H9 (cell line): ENCODE measurements at regions not wholly inside any gene's neighbourhood (a gene's known extent, or its start where the extent isn't known, plus 50 kb on each side); places are given as distances from the start of the nearest gene placed in this dataset.

Experiments used
- DNase-seq: peaks from one replicate; pipeline ENCODE4 v3.0.0-alpha.2; 2017
- H2AFZ ChIP-seq: one replicate; pipeline ENCODE4 v1.6.1; 2013; ENCODE audit warnings: mild to moderate bottlenecking, low read length, control low read depth, moderate library complexity
- H2AK5ac ChIP-seq: 2 replicates; pipeline ENCODE4 v1.6.1; 2013; ENCODE audit warnings: low read length, control low read depth, mixed read lengths; ENCODE audit not compliant: insufficient read length
- H2BK120ac ChIP-seq: one replicate; pipeline ENCODE4 v1.6.1; 2013; ENCODE audit warnings: low read depth, mild to moderate bottlenecking, low read length, control low read depth, inconsistent platforms; ENCODE audit not compliant: poor library complexity, severe bottlenecking
- H2BK12ac ChIP-seq: 2 replicates; pipeline ENCODE4 v1.6.1; 2013; ENCODE audit warnings: low read length, control low read depth, mixed read lengths, low read depth; ENCODE audit not compliant: insufficient read length
- H2BK15ac ChIP-seq: 2 replicates; pipeline ENCODE4 v1.6.1; 2013; ENCODE audit warnings: low read depth, low read length, control low read depth
- H2BK20ac ChIP-seq: one replicate; pipeline ENCODE4 v1.6.1; 2013; ENCODE audit warnings: low read depth, mild to moderate bottlenecking, low read length, control low read depth, inconsistent platforms; ENCODE audit not compliant: poor library complexity, severe bottlenecking
- H2BK5ac ChIP-seq: 2 replicates; pipeline ENCODE4 v1.6.1; 2013; ENCODE audit warnings: low read length, control low read depth, mixed read lengths; ENCODE audit not compliant: insufficient read length
- H3K14ac ChIP-seq: 2 replicates; pipeline ENCODE4 v1.6.1; 2013; ENCODE audit warnings: low read length, control low read depth; ENCODE audit not compliant: insufficient read depth
- H3K18ac ChIP-seq: 2 replicates; pipeline ENCODE4 v1.6.1; 2013; ENCODE audit warnings: low read depth, mild to moderate bottlenecking, mixed read lengths, low read length, control low read depth; ENCODE audit not compliant: insufficient read length
- H3K23ac ChIP-seq: 2 replicates; pipeline ENCODE4 v1.6.1; 2013; ENCODE audit warnings: low read length, control low read depth, mixed read lengths, low read depth; ENCODE audit not compliant: insufficient read length
- H3K23me2 ChIP-seq: 2 replicates; pipeline ENCODE4 v1.6.1; 2013; ENCODE audit warnings: low read depth, mild to moderate bottlenecking, mixed read lengths, low read length, control low read depth; ENCODE audit not compliant: insufficient read length, poor library complexity, severe bottlenecking
- H3K27ac ChIP-seq: 2 replicates; pipeline ENCODE4 v1.5.1; 2013; ENCODE audit warnings: low read length, control low read depth, mixed read lengths, low read depth; ENCODE audit not compliant: insufficient read length
- H3K27me3 ChIP-seq: 2 replicates; pipeline ENCODE4 v1.6.1; 2013; ENCODE audit warnings: low read length, control low read depth, inconsistent platforms; ENCODE audit not compliant: insufficient read depth
- H3K4ac ChIP-seq: 2 replicates; pipeline ENCODE4 v1.6.1; 2013; ENCODE audit warnings: low read depth, mild to moderate bottlenecking, control low read depth, inconsistent platforms, low read length, moderate library complexity
- H3K4me1 ChIP-seq: 2 replicates; pipeline ENCODE4 v1.6.1; 2013; ENCODE audit warnings: low read length, control low read depth, inconsistent platforms; ENCODE audit not compliant: insufficient read depth
- H3K4me2 ChIP-seq: 2 replicates; pipeline ENCODE4 v1.6.1; 2013; ENCODE audit warnings: low read length, control low read depth, mixed read lengths; ENCODE audit not compliant: insufficient read length, insufficient read depth
- H3K56ac ChIP-seq: 2 replicates; pipeline ENCODE4 v1.6.1; 2013; ENCODE audit warnings: low read depth, mild to moderate bottlenecking, mixed read lengths, low read length, control low read depth; ENCODE audit not compliant: insufficient read length
- H3K79me1 ChIP-seq: 2 replicates; pipeline ENCODE4 v1.6.1; 2013; ENCODE audit warnings: low read depth, mild to moderate bottlenecking, moderate library complexity, low read length, control low read depth, inconsistent platforms; ENCODE audit not compliant: insufficient read depth, poor library complexity, severe bottlenecking
- H3K79me2 ChIP-seq: 2 replicates; pipeline ENCODE4 v1.6.1; 2013; ENCODE audit warnings: low read length, control low read depth, inconsistent platforms; ENCODE audit not compliant: insufficient read depth
- H3K9ac ChIP-seq: 2 replicates; pipeline ENCODE4 v1.6.1; 2013; ENCODE audit warnings: low read length, control low read depth, mixed read lengths; ENCODE audit not compliant: insufficient read length; ENCODE audit errors: extremely low read depth
- H3K9me3 ChIP-seq: one replicate; pipeline ENCODE4 v1.6.1; 2013; ENCODE audit warnings: low read depth, low read length, inconsistent platforms; ENCODE audit not compliant: control insufficient read depth
- H3T11ph ChIP-seq: one replicate; pipeline ENCODE4 v1.6.1; 2013; ENCODE audit warnings: mild to moderate bottlenecking, low read length, control low read depth, inconsistent platforms
- H4K20me1 ChIP-seq: one replicate; pipeline ENCODE4 v1.6.1; 2013; ENCODE audit not compliant: control insufficient read depth, insufficient read length, insufficient read depth
- H4K5ac ChIP-seq: 2 replicates; pipeline ENCODE4 v1.6.1; 2013; ENCODE audit warnings: low read depth, mild to moderate bottlenecking, mixed read lengths, low read length, control low read depth; ENCODE audit not compliant: insufficient read length
- H4K8ac ChIP-seq: replicated peaks from 2 replicates; pipeline ENCODE4 v1.6.1; 2013; ENCODE audit warnings: low read length, control low read depth, mixed read lengths, low read depth; ENCODE audit not compliant: insufficient read length
- H4K91ac ChIP-seq: 2 replicates; pipeline ENCODE4 v1.6.1; 2013; ENCODE audit warnings: low read depth, mild to moderate bottlenecking, moderate library complexity, mixed read lengths, low read length, control low read depth; ENCODE audit not compliant: insufficient read length
- H3K27ac Mint-ChIP-seq, 3 experiments: 2 replicates in 2 of 3; 3 replicates in 1 of 3; pipeline ENCODE4 v1.8.0; 2020 to 2021; ENCODE audit warnings: mixed read lengths in 3 of 3, mild to moderate bottlenecking in 1 of 3, moderate library complexity in 1 of 3
- H3K27me3 Mint-ChIP-seq: 2 replicates; pipeline ENCODE4 v1.8.0; 2021; ENCODE audit warnings: low read depth, mild to moderate bottlenecking, moderate library complexity, mixed read lengths
- H3K36me3 Mint-ChIP-seq, 3 experiments: 2 replicates in 2 of 3; 3 replicates in 1 of 3; pipeline ENCODE4 v1.8.0; 2020 to 2021; ENCODE audit warnings: low read depth in 3 of 3, mixed read lengths in 3 of 3; ENCODE audit not compliant: insufficient read depth in 1 of 3
- H3K4me1 Mint-ChIP-seq, 2 experiments: 2 replicates each; pipeline ENCODE4 v1.8.0; 2020; ENCODE audit warnings: mixed read lengths in 2 of 2
- H3K4me3 Mint-ChIP-seq, 2 experiments: 2 replicates in 1 of 2; 3 replicates in 1 of 2; pipeline ENCODE4 v1.8.0; 2020 to 2021; ENCODE audit warnings: mild to moderate bottlenecking in 2 of 2, mixed read lengths in 2 of 2, moderate library complexity in 1 of 2
- H3K9me3 Mint-ChIP-seq, 2 experiments: 2 replicates in 1 of 2; 3 replicates in 1 of 2; pipeline ENCODE4 v1.8.0; 2020; ENCODE audit warnings: mild to moderate bottlenecking in 2 of 2, mixed read lengths in 2 of 2, moderate library complexity in 1 of 2
- WGBS: extraction: QIAGEN DNeasy Blood & Tissue Kit; methylation state at CpG from one replicate; pipeline ENCODE4 v1.1.7; 2013; ENCODE audit warnings: missing lambda C conversion rate, low lambda C conversion rate, mixed read lengths; ENCODE audit not compliant: insufficient read length; ENCODE audit errors: extremely low coverage; 5-methylcytosine and 5-hydroxymethylcytosine counted together
- TF ChIP-seq, protein P1 (sequence below): fragments of 200-600 bp; sonication (generic); conservative IDR thresholded peaks from 3 replicates; pipeline ENCODE4 v1.8.0; 2021; ENCODE audit warnings: antibody characterized with exemption, mild to moderate bottlenecking

DNA sequence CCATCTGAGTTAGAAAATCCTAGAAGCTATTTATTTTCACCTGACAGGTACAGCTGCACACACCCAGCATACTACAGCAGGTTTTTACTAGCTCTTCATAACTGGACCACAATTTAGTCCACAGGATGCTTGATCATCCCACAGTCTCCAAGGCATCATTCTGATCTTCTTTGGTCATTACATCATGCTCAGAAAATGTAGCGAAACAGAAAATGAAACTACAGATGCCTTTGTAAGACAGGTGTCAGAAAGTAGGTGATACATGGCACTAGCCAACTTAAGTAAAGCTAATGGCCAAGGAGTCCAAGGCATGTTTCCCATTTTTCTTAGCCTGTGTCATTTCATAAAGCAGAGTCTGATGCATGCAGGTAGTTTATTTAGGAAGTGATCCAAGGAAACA is 102.3 kb downstream of the HTR1B start:
- Mint-ChIP-seq H3K9me3 (peaks cover 2 to 4% of the 10 kb centered on the region in 2 experiments; a peak in 3 of 5 replicates), H3K27me3 (no peaks in the 10 kb centered on the region), H3K4me1 (no peaks in the 10 kb centered on the region), H3K36me3 (peaks cover 0 to 10% (median 0%) of the 10 kb centered on the region in 3 experiments; a peak in 4 of 7 replicates), H3K27ac (no peak overlapping the region), H3K4me3 (no peak overlapping the region)
- Histone ChIP-seq H2BK12ac (no peak overlapping the region), H3K79me1 (no peaks in the 10 kb centered on the region), H3K79me2 (no peaks in the 10 kb centered on the region), H4K91ac (no peak overlapping the region), H2BK5ac (no peak overlapping the region), H3K18ac (no peak overlapping the region), H3K4me2 (no peak overlapping the region), H2BK15ac (no peak overlapping the region), H3K27me3 (no peaks in the 10 kb centered on the region), H3K9ac (no peak overlapping the region), H3K23ac (no peak overlapping the region), H2BK20ac (no peak overlapping the region), H3K27ac (no peak overlapping the region), H3T11ph (no peak overlapping the region), H3K4me1 (no peaks in the 10 kb centered on the region), H4K8ac (no peak overlapping the region), H2BK120ac (no peak overlapping the region), H3K23me2 (no peaks in the 10 kb centered on the region), H3K56ac (no peak overlapping the region), H3K14ac (no peak overlapping the region), H4K20me1 (no peaks in the 10 kb centered on the region), H4K5ac (no peak overlapping the region), H2AK5ac (no peak overlapping the region), H2AFZ (no peak overlapping the region), H3K4ac (no peak overlapping the region), H3K9me3 (no peaks in the 10 kb centered on the region)
- TF ChIP-seq, protein P1, sequence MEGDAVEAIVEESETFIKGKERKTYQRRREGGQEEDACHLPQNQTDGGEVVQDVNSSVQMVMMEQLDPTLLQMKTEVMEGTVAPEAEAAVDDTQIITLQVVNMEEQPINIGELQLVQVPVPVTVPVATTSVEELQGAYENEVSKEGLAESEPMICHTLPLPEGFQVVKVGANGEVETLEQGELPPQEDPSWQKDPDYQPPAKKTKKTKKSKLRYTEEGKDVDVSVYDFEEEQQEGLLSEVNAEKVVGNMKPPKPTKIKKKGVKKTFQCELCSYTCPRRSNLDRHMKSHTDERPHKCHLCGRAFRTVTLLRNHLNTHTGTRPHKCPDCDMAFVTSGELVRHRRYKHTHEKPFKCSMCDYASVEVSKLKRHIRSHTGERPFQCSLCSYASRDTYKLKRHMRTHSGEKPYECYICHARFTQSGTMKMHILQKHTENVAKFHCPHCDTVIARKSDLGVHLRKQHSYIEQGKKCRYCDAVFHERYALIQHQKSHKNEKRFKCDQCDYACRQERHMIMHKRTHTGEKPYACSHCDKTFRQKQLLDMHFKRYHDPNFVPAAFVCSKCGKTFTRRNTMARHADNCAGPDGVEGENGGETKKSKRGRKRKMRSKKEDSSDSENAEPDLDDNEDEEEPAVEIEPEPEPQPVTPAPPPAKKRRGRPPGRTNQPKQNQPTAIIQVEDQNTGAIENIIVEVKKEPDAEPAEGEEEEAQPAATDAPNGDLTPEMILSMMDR, result no peak
- WGBS, result no CpG with 5 or more reads among the region's 1 CpG
- no peak for DNase-seq
